Activated CD4-positive, alpha-beta T cell treated with anti-CD3 and anti-CD28 coated beads, Interleukin-2, Interleukin-6, amounts not matched to agents 100 ng/mL and 50 ng/mL, durations not matched to agents 16 hours and 8 hours (primary cell): ENCODE measurements at regions not wholly inside any gene's neighbourhood (a gene's known extent, or its start where the extent isn't known, plus 50 kb on each side); places are given as distances from the start of the nearest gene placed in this dataset.

Source experiments
- DNase-seq: peaks from one replicate; pipeline ENCODE4 v3.0.0-alpha.2; 2020

DNA sequence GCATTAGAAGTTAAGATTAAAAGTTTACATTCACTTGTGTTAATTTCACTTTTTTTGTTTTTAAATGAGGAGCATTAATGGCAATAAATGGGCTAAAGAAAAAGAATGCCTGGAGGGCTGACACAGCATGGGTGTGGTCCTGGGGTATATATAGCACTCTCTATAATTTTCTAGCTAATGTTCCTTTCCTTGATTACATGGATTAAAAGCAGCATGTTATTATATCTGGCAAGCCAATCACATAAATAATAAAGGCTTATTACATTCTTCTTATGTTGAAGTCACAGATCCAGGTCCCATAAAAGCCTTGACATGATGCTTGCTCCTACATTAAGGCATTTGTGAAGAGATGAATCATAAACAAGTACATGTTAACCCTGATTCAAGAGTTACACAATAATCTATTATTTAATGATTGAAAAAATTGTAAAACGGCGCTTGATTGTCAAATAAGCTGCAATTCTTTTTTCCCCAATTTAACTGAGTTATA lies 91.4 kb downstream of the LYPLAL1 start:
- DNase-seq: no peak

DNA sequence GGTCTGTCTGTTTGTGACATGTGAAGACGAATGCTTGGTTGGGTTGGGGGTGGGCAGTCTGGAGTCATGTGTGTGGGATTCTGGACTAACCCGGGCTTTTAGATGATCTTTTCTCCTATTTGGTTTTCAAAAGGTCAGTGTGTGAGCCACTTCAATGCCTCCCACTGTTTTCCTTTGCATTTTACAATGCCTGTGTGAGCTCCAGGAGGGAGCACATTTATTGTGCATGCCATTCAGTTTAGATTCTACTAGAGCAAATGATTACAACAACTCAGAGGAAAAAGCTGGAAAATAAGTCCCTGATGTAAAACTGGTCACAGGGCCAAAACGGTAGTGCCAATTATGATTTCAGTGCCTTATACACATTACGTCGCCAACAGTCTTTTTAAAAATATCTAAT lies 90.9 kb downstream of the LYPLAL1 start:
- no peak for DNase-seq
